SK-N-MC (cell line): ENCODE measurements at regions not wholly inside any gene's neighbourhood (a gene's known extent, or its start where the extent isn't known, plus 50 kb on each side); places are given as distances from the start of the nearest gene placed in this dataset.

Experiments
- EZH2 ChIP-seq: fragments of 200-600 bp; sonication (generic); IDR thresholded peaks from one replicate; pipeline ENCODE4 v1.6.1; 2017; ENCODE audit warnings: antibody characterized with exemption
- FOXP2 ChIP-seq: optimal IDR thresholded peaks from 2 replicates; pipeline ENCODE3; 2011; ENCODE audit warnings: mild to moderate bottlenecking, moderate library complexity; ENCODE audit not compliant: insufficient read depth; ENCODE audit errors: extremely low read length, control extremely low read depth
- POLR2AphosphoS5 ChIP-seq: IDR thresholded peaks from 2 replicates; pipeline ENCODE4 v1.6.1; 2012; ENCODE audit warnings: mild to moderate bottlenecking, low read depth, low read length, borderline replicate concordance

GRCh38 chr9:11686733-11687132 is 1006.5 kb upstream of the TYRP1 start:
- TF ChIP-seq POLR2AphosphoS5 (no peak), EZH2 (no peak), FOXP2 (no peak)
